ENCODE measurements at regions not wholly inside any gene's neighbourhood (a gene's known extent, or its start where the extent isn't known, plus 50 kb on each side); places are given as distances from the start of the nearest gene placed in this dataset.

- DNase-seq, result no peak
These were observed 173.5 kb upstream of the PELI2 start for GRCh38 chr14:55944757-55945156.

GRCh38 chr14:55946231-55946630 is 172.0 kb upstream of the PELI2 start:
- DNase-seq, result no peak

- no peak for DNase-seq
These were observed 169.8 kb upstream of the PELI2 start for GRCh38 chr14:55948399-55948798.

- no peak for DNase-seq
These were observed 168.5 kb upstream of the PELI2 start for GRCh38 chr14:55949708-55950107.

- DNase-seq, result no peak
These were observed 168.1 kb upstream of the PELI2 start for GRCh38 chr14:55950135-55950534.

GRCh38 chr14:55951341-55952206 is 166.6 kb upstream of the PELI2 start:
- DNase-seq, result no peak

- no peak for DNase-seq
These were observed 164.1 kb upstream of the PELI2 start for GRCh38 chr14:55954108-55954507.

- DNase-seq, result no peak
These were observed 163.0 kb upstream of the PELI2 start for GRCh38 chr14:55955175-55955574.

- DNase-seq, result no peak
These were observed 160.3 kb upstream of the PELI2 start for GRCh38 chr14:55957950-55958349.

GRCh38 chr14:55963295-55963694 is 154.9 kb upstream of the PELI2 start:
- no peak for DNase-seq

GRCh38 chr14:55964091-55964490 is 154.1 kb upstream of the PELI2 start:
- no peak for DNase-seq

GRCh38 chr14:55964821-55965220 is 153.4 kb upstream of the PELI2 start:
- no peak for DNase-seq

GRCh38 chr14:55965851-55966250 is 152.4 kb upstream of the PELI2 start:
- DNase-seq, result no peak

GRCh38 chr14:55968741-55969140 is 149.5 kb upstream of the PELI2 start:
- no peak for DNase-seq

- DNase-seq, result no peak
These were observed 144.9 kb upstream of the PELI2 start for GRCh38 chr14:55973285-55973800.

GRCh38 chr14:55973911-55974630 is 144.1 kb upstream of the PELI2 start:
- DNase-seq, result no peak

- DNase-seq, result no peak
These were observed 142.8 kb upstream of the PELI2 start for GRCh38 chr14:55975281-55975910.

- no peak for DNase-seq
These were observed 142.0 kb upstream of the PELI2 start for GRCh38 chr14:55976219-55976618.

- no peak for DNase-seq
These were observed 141.6 kb upstream of the PELI2 start for GRCh38 chr14:55976655-55977054.

GRCh38 chr14:55977392-55978150 is 140.6 kb upstream of the PELI2 start:
- no peak for DNase-seq

GRCh38 chr14:55979096-55979495 is 139.1 kb upstream of the PELI2 start:
- no peak for DNase-seq

- DNase-seq, result no peak
These were observed 138.4 kb upstream of the PELI2 start for GRCh38 chr14:55979781-55980180.

- DNase-seq, result no peak
These were observed 137.2 kb upstream of the PELI2 start for GRCh38 chr14:55980970-55981369.
